LHCN-M2 (cell line): ENCODE measurements at regions not wholly inside any gene's neighbourhood (a gene's known extent, or its start where the extent isn't known, plus 50 kb on each side); places are given as distances from the start of the nearest gene placed in this dataset.
"Not testable (repeated sequence)": the region's sequence is repeated elsewhere in the genome, so short reads cannot be mapped to it uniquely, and the experiment has no call there.

ENCODE experiments used
- DNase-seq: peaks from one replicate; pipeline ENCODE4 v3.0.0-alpha.2; 2012; ENCODE audit warnings: low read depth

GRCh38 chr4:175277816-175278215 lies 359.7 kb downstream of the ADAM29 start:
- DNase-seq, result no peak

- DNase-seq, result no peak
Measured at GRCh38 chr4:175280153-175280552, 362.0 kb downstream of the ADAM29 start.

- no peak for DNase-seq
Measured at GRCh38 chr4:175281894-175282293, 363.7 kb downstream of the ADAM29 start.

- no peak for DNase-seq
Measured at GRCh38 chr4:175282407-175282806, 364.2 kb downstream of the ADAM29 start.

- DNase-seq, result peak; percentile 48
Measured at GRCh38 chr4:175290401-175290800, 372.2 kb downstream of the ADAM29 start.

GRCh38 chr4:175297965-175298565 lies 379.9 kb downstream of the ADAM29 start:
- peak; percentile 63 for DNase-seq

GRCh38 chr4:175306436-175306835 lies 388.3 kb downstream of the ADAM29 start:
- DNase-seq, result peak; percentile 29

GRCh38 chr4:175307326-175307725 lies 389.2 kb downstream of the ADAM29 start:
- no peak for DNase-seq

- DNase-seq, result peak; percentile 41
Measured at GRCh38 chr4:175308236-175308635, 390.1 kb downstream of the ADAM29 start.

GRCh38 chr4:175309041-175309440 lies 390.9 kb downstream of the ADAM29 start:
- DNase-seq, result no peak

GRCh38 chr4:175325230-175325629 lies 407.1 kb downstream of the ADAM29 start:
- no peak for DNase-seq

- no peak for DNase-seq
Measured at GRCh38 chr4:175326796-175327195, 408.6 kb downstream of the ADAM29 start.

GRCh38 chr4:175330236-175330635 lies 412.1 kb downstream of the ADAM29 start:
- no peak for DNase-seq

- DNase-seq, result no peak
Measured at GRCh38 chr4:175330652-175331051, 412.5 kb downstream of the ADAM29 start.

- DNase-seq, result no peak
Measured at GRCh38 chr4:175335331-175335730, 417.2 kb downstream of the ADAM29 start.

- not testable (repeated sequence) for DNase-seq
Measured at GRCh38 chr4:175336570-175336969, 418.4 kb downstream of the ADAM29 start.

GRCh38 chr4:175339100-175339707 lies 421.0 kb downstream of the ADAM29 start:
- DNase-seq, result peak; percentile 67

GRCh38 chr4:175341203-175341755 lies 423.1 kb downstream of the ADAM29 start:
- no peak for DNase-seq

GRCh38 chr4:175346376-175346775 lies 428.2 kb downstream of the ADAM29 start:
- peak; percentile 89 for DNase-seq

GRCh38 chr4:175350246-175350645 lies 432.1 kb downstream of the ADAM29 start:
- no peak for DNase-seq

GRCh38 chr4:175351473-175351872 lies 433.3 kb downstream of the ADAM29 start:
- no peak for DNase-seq

GRCh38 chr4:175369087-175369486 lies 443.0 kb downstream of the GPM6A start:
- DNase-seq, result peak; percentile 48

GRCh38 chr4:175371091-175371490 lies 441.0 kb downstream of the GPM6A start:
- DNase-seq, result no peak
